GM20000 (cell line): ENCODE measurements at regions not wholly inside any gene's neighbourhood (a gene's known extent, or its start where the extent isn't known, plus 50 kb on each side); places are given as distances from the start of the nearest gene placed in this dataset.

Experiments used
- DNase-seq: peaks from one replicate; pipeline ENCODE4 v3.0.0; 2012; ENCODE audit warnings: low spot score
- TF ChIP-seq, protein P1 (sequence below): IDR thresholded peaks from 2 replicates; pipeline ENCODE4 v1.5.1; 2012; ENCODE audit warnings: mild to moderate bottlenecking, control low read depth; ENCODE audit errors: extremely low read depth, missing control alignments

DNA sequence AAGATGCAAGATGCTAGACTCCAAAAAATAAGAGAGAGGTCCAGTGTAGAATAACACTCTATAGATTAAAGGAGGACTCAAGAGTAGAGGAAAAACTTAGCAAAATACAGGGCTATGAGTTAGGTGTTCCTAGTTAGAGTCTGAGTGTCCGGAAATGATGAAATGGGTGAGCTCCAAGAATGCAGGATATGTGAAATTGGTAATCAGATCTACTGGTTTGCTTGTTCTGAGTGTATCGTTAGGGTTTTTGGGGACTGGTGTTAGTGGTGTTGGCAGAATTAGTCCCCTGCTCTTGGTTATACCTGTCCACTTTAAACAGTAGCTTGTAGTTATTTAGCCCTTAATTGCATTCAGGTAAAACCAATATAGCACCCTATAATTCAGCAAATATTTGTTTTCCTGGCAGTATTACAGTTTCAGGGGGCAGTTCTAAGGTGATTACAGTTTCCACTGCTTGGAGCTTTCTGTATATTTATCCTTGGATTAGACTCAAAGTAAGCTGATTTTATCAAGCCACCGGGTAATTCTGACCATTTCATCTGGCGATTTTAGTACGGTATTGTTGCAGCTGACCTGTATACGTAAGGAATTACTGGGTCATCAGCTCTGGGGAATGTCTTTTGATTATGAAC lies 332.7 kb downstream of the CHRM3 start:
- TF ChIP-seq, protein P1, sequence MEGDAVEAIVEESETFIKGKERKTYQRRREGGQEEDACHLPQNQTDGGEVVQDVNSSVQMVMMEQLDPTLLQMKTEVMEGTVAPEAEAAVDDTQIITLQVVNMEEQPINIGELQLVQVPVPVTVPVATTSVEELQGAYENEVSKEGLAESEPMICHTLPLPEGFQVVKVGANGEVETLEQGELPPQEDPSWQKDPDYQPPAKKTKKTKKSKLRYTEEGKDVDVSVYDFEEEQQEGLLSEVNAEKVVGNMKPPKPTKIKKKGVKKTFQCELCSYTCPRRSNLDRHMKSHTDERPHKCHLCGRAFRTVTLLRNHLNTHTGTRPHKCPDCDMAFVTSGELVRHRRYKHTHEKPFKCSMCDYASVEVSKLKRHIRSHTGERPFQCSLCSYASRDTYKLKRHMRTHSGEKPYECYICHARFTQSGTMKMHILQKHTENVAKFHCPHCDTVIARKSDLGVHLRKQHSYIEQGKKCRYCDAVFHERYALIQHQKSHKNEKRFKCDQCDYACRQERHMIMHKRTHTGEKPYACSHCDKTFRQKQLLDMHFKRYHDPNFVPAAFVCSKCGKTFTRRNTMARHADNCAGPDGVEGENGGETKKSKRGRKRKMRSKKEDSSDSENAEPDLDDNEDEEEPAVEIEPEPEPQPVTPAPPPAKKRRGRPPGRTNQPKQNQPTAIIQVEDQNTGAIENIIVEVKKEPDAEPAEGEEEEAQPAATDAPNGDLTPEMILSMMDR, result no peak
- DNase-seq, result no peak

DNA sequence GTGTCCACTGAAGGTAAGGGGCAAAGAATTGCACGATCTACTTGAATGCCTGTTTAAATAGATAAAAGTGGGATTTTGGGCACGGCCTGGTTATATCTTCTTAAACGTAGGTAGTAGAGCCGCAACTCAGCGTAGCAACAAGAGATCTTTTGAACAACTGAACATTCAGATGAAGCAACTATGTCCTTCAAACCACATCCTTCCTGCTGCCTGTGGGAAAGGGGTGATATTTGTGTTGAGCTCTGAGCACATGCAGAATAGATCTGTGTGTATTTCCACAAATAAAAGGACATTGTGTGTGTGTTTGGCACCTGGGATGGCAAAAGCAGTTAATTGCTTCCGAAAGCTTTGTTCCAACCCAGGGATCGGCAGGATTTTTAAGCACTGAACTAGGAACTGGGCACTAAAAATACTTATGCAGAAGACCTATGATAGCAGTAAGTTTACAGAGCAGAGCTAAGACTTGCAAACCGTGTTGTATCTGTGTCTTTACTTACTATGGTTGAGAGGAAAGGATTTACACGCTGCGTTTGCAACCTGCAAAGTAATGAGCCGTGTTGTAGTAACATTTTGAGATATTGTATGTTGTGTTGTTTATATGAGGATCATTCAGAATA lies 333.4 kb downstream of the CHRM3 start:
- no peak for DNase-seq
- TF ChIP-seq, protein P1, result no peak

DNA sequence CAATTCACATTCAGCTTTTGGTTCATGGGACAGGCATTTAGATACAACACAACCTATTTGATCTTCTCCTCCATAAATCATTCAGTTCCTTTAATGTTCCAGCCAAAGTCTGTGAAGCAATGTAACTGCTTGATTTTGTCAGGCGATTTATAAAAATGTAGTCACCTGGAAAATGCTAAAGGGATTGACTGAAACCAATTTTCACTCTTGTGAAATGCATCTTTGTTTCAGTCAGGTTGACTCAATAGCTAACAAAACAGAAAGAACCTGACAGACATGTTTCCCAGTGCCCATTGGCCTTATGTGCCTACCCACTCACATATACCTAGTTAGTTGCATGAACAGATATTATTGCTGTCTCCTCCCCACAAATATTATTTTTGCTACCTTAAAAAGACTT lies 335.7 kb downstream of the CHRM3 start:
- no peak for DNase-seq
- TF ChIP-seq, protein P1, result no peak

DNA sequence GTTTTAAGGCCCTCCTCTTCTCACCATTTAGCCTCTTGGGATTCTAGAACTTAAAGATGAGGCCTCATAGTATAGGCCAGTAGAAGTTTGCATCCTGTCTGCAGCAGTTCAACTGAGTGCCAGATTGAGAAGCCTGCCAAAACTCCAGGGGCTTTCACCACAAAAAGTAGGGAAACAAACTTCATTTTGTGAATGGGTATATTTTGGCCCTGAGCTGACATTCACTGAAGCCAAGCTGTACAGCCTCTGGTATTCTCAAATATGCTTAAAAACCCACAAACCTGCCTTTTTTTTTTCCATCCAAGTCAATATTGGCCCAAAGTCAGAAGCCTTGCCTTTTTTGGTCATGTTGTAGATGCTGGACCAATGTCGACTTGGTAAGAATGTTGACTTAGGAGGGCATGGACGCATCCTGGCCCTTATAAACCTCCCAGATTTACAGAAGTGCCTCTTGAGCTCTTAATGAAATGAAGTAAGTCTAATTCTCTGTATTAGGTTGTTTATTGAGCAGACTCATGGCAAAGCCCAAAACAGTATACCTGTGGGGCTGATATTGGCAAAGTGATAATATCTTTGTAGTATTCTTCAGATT lies 337.5 kb downstream of the CHRM3 start:
- TF ChIP-seq, protein P1, result no peak
- DNase-seq, result no peak

DNA sequence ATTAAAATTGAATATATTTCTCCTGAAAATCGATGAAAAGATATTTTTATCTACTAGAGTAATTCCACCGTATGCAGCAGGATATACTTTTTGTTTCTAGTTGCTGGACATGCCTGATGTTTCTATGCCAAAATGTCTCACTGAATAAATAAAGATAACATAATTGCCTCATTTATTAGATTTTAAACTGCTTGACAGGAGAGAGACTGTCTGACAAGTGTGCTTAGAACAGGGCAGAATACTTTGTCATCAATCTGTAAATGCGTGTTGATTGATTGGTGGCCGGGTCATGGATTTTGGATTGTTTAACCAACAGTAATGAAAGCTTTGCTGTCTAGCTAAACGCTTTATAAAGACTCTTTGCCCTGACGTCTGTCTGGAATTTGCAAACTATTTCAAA lies 339.0 kb downstream of the CHRM3 start:
- no peak for DNase-seq

DNA sequence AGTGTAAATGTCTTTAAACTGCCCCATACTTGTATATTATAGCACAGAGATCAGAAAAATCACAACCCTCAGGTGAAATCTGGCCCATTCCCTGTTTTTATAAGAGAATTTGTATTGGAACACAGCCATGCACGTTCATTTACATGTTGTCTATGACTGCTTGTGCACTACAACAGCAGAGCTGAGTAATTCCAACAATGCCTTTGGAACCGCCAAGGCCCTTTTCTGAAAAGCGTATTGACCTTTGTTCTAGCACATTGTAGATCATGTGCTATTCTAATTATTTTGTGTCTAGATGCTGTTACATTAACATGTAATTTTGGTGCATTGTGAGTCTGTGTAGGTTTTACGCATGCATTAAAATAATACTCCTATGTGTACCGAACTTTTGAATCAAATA lies 339.6 kb downstream of the CHRM3 start:
- no peak for DNase-seq

More for the DNA sequence above, 339.0 kb downstream of the CHRM3 start:
- TF ChIP-seq, protein P1, result no peak

DNA sequence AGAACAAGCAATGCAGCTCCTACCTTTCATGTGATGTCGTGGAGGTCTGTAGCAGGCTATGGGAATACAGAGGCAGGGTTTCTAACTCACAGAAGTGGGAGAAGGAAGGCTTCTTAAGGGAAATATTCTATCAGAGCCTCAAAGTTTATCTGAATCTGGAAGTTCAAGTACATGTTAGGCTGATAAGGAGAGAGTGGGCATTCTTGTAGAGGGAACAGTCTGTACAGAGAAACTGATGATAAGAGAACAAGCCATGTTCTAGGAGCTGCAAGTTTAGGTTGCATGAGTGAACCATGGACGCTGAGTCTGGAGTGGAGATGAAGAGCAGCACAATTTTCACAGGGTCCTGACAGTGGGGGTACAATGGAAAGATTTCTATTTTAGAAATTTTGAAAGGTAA lies 344.0 kb downstream of the CHRM3 start:
- TF ChIP-seq, protein P1, result no peak

More for the DNA sequence above, 339.6 kb downstream of the CHRM3 start:
- TF ChIP-seq, protein P1, result no peak

More for the DNA sequence above, 344.0 kb downstream of the CHRM3 start:
- no peak for DNase-seq
